Immature natural killer cell (primary cell): ENCODE measurements at regions not wholly inside any gene's neighbourhood (a gene's known extent, or its start where the extent isn't known, plus 50 kb on each side); places are given as distances from the start of the nearest gene placed in this dataset.

ENCODE experiments used
- DNase-seq, 3 donors: peaks; one replicate each; pipeline ENCODE4 v3.0.0; 2022; ENCODE audit warnings: mixed read lengths in 1 of 3
- H3K27ac Mint-ChIP-seq, 6 donors: one replicate each; pipeline ENCODE4 v1.8.0; 2020; ENCODE audit warnings: mixed read lengths in 6 of 6, mild to moderate bottlenecking in 5 of 6, inconsistent platforms in 4 of 6, moderate library complexity in 3 of 6
- H3K27me3 Mint-ChIP-seq, 3 donors: one replicate each; pipeline ENCODE4 v1.8.0; 2020 to 2021; ENCODE audit warnings: low read depth in 3 of 3, mild to moderate bottlenecking in 3 of 3, mixed read lengths in 3 of 3, moderate library complexity in 3 of 3, inconsistent platforms in 1 of 3
- H3K36me3 Mint-ChIP-seq, 3 donors: one replicate each; pipeline ENCODE4 v1.8.0; 2020; ENCODE audit warnings: mixed read lengths in 3 of 3, inconsistent platforms in 2 of 3, mild to moderate bottlenecking in 2 of 3
- H3K4me1 Mint-ChIP-seq, 2 donors: one replicate each; pipeline ENCODE4 v1.8.0; 2020; ENCODE audit warnings: inconsistent platforms in 2 of 2, mild to moderate bottlenecking in 2 of 2, mixed read lengths in 2 of 2, moderate library complexity in 1 of 2
- H3K4me3 Mint-ChIP-seq, 5 donors: one replicate each; pipeline ENCODE4 v1.8.0; 2020; ENCODE audit warnings: mild to moderate bottlenecking in 5 of 5, mixed read lengths in 5 of 5, inconsistent platforms in 3 of 5, moderate library complexity in 3 of 5
- H3K9me3 Mint-ChIP-seq, 6 donors: one replicate each; pipeline ENCODE4 v1.8.0; 2020; ENCODE audit warnings: mild to moderate bottlenecking in 6 of 6, mixed read lengths in 6 of 6, inconsistent platforms in 4 of 6, moderate library complexity in 3 of 6

DNA sequence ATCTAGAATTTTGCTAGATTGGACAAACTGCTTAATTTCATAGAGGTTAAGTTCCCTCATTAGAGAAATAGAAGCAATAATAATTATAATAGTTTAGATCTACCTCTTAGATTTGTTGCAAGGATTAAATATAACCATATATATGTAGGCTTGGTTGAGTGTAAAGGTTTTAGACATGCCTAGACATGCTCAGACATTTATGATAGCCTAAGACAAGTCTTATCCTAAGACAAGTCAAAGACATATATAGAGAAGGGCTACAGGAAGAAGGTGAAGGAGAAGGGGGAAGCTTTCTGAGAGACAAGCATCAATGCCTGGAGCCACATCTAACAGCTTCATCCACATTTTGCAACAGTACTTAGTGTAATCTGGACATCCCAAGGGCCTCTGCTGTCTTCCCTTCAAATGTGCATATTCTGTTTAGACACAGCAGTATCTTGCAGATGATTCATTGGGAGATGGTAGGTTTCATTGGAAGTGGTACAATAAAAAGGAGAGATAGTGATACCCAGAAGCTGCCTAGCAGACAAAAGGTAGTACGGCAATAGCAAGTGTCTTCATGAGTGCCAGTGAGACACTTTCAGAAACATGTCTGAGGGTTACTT is 146.5 kb downstream of the HGF start:
- no peak overlapping the region for H3K4me3 Mint-ChIP-seq
- peaks cover 3 to 18% (median 6%) of the 10 kb centered on the region in 6 donors for H3K9me3 Mint-ChIP-seq
- H3K27ac Mint-ChIP-seq, result no peak overlapping the region
- no peak for DNase-seq
- H3K4me1 Mint-ChIP-seq, result no peaks in the 10 kb centered on the region
- H3K27me3 Mint-ChIP-seq, result no peaks in the 10 kb centered on the region
- no peaks in the 10 kb centered on the region for H3K36me3 Mint-ChIP-seq

DNA sequence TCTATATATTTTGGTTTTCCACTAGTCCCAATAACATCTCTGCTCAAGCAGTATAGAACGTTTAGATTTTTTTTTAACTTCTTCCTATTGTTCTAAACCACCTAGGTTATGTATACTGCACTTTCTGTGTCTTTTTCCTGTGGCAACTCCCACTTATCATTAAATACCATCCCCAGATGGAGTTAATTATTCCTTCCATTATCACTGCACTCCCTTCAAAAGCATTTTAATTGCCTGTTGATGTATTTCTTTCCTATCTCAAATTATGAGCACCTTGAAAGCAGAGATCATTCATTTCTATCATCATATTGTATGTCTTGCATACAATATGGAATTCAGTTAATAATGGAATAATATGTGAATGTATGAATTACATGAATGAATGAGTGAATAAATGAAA is 148.0 kb downstream of the HGF start:
- no peak overlapping the region for H3K27ac Mint-ChIP-seq
- H3K36me3 Mint-ChIP-seq, result no peaks in the 10 kb centered on the region
- H3K4me1 Mint-ChIP-seq, result no peaks in the 10 kb centered on the region
- no peaks in the 10 kb centered on the region for H3K27me3 Mint-ChIP-seq
- peaks cover 3 to 25% (median 7%) of the 10 kb centered on the region in 6 donors for H3K9me3 Mint-ChIP-seq
- no peak for DNase-seq
- H3K4me3 Mint-ChIP-seq, result no peak overlapping the region

DNA sequence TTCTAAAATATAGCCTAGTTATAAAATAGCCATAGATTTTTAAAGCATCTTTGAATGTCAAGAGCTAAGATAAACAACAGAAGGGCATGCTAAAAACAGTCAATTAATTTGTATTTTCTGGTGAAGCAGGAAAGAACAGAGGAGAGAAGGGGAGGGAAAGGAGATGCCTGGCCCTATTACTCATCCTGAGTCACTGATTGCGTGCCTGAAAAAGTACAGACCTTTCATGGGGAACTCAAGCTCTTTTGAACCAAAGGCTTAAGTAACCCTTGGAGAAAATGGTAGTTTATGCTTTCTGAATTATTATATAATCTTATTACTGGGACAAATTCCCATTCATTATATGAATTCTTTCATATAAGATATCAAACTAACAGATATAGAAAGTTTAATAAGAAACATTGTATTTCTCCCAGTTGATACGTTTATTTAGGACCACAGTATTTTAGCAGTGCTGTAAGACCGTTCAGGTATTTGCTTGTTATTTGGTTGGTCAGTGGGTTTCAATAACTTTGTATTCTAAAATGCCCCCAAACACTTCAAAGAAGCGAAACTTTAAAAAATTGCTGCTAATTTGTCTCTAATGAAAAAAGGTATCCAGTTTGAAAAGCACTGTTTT is 151.3 kb downstream of the HGF start:
- Mint-ChIP-seq H3K9me3 (peaks cover 4 to 26% (median 7%) of the 10 kb centered on the region in 6 donors), H3K36me3 (no peaks in the 10 kb centered on the region), H3K4me3 (no peak overlapping the region), H3K4me1 (no peaks in the 10 kb centered on the region), H3K27ac (no peak overlapping the region), H3K27me3 (no peaks in the 10 kb centered on the region)
- no peak for DNase-seq

DNA sequence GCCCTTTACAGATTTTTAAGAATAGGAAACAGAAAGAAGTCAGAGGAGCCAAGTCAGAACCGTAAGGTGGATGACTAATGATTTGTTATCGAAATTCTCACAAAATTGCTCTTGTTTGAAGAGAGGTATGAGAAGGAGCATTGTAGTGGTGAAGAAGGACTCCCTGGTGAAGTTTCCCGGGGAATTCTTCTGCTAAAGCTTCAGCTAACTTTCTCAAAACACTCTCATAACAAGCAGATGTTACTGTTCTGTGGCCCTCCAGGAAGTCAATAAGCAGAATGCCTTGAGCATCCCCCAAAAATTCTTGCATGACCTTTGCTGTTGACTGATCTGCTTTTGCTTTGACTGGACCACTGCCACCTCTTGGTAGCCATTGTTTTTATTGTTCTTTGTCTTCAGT is 152.9 kb downstream of the HGF start:
- Mint-ChIP-seq H3K4me3 (no peak overlapping the region), H3K27ac (no peak overlapping the region), H3K27me3 (no peaks in the 10 kb centered on the region), H3K9me3 (peaks cover 4 to 22% (median 8%) of the 10 kb centered on the region in 6 donors), H3K4me1 (no peaks in the 10 kb centered on the region), H3K36me3 (no peaks in the 10 kb centered on the region)
- no peak for DNase-seq

DNA sequence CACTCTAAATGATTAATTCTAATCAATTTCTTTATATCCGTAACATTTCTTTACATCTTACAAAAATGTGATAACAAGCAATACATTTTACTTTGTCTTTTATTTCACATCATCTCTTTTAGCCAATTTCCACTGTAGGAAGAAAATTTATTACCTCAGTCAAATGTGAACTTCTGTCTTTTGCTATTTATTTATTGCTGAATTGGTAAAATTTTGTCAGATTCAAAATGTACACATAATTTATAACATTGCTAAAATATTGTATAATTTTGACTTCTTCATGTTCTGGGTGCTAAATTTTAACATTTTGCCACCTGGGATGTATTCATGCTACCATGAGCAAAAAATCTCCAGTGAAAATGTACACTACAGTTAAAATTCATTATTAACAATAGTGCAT is 158.0 kb downstream of the HGF start:
- Mint-ChIP-seq H3K4me1 (no peaks in the 10 kb centered on the region), H3K4me3 (no peak overlapping the region), H3K9me3 (peaks cover 8 to 21% (median 11%) of the 10 kb centered on the region in 6 donors), H3K36me3 (no peaks in the 10 kb centered on the region), H3K27ac (no peak overlapping the region), H3K27me3 (no peaks in the 10 kb centered on the region)
- no peak for DNase-seq

DNA sequence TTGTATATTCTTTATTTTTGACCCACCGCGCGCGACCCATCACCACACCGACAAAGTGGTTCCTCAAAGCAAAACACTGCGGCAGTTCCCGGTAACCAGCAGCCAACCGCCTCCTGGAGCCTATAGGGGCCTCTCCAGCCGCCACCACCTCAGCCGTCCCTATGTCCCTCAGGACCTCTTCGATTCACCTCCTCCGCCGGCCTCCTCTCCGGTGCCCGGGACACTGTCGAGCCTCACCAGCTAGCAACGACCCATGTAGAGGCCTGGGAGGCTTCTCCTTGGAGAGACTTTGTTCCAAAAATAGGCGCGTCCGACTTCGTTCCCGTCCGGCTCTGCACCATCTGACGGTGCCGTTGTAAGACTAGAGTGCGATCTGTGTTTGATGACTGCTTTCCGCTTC is 158.8 kb downstream of the HGF start:
- Mint-ChIP-seq H3K27ac (no peak overlapping the region), H3K9me3 (peaks cover 6 to 26% (median 10%) of the 10 kb centered on the region in 6 donors), H3K4me3 (no peak overlapping the region), H3K36me3 (no peaks in the 10 kb centered on the region), H3K4me1 (no peaks in the 10 kb centered on the region), H3K27me3 (no peaks in the 10 kb centered on the region)
- DNase-seq, result no peak

DNA sequence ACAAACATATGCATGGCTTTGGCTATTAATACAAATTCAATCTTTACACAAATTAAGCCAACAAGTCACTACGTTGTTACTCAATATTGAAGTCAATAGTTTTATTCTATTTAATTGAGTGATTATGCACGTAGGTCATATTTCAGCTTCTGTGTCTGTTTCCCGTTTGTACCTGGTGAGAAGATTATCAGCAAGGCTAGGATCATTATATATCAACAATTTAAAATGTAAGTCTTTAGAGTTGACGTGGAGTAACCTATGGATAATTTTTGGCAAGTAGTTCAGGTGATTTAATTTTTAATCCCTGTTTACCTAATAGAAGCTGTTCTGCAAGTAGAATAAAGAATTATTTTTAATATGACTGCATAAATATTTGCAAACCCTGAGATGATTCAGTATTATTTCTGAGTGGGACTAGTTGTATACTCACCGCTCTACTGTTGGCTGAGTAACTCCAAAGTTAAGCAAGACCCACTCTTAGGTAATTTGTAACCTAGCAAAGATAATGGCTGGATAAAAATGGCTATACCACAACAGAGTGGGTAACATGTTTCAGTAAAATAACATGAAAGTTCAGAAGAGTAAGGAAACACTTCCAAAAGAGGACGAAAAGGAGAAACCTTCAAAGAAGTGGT is 161.0 kb downstream of the HGF start:
- Mint-ChIP-seq H3K4me3 (no peak overlapping the region), H3K27me3 (no peaks in the 10 kb centered on the region), H3K4me1 (no peaks in the 10 kb centered on the region), H3K27ac (no peak overlapping the region), H3K9me3 (peaks cover 0 to 21% (median 7%) of the 10 kb centered on the region in 6 donors), H3K36me3 (no peaks in the 10 kb centered on the region)
- no peak for DNase-seq

DNA sequence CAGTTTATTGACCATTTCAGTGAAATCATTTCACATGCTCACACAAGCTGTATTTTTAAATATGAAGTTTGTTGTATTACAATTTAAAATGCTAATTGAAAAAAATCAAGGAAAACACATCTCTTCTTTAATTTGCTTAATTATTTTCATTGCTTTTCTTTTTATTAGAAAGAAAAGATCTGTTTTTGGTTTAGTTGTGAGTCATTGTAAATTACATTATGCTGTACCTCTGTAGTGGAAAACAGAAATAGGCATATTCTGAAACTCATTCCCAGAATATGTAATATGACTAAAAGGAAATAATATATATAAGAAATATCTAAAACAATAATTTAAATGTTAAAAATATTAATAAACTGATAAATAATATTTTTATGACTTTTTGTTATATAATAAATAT is 161.9 kb downstream of the HGF start:
- H3K36me3 Mint-ChIP-seq, result no peaks in the 10 kb centered on the region
- peaks cover 0 to 21% (median 7%) of the 10 kb centered on the region in 6 donors for H3K9me3 Mint-ChIP-seq
- no peak overlapping the region for H3K4me3 Mint-ChIP-seq
- no peaks in the 10 kb centered on the region for H3K27me3 Mint-ChIP-seq
- H3K4me1 Mint-ChIP-seq, result no peaks in the 10 kb centered on the region
- H3K27ac Mint-ChIP-seq, result no peak overlapping the region
- no peak for DNase-seq

DNA sequence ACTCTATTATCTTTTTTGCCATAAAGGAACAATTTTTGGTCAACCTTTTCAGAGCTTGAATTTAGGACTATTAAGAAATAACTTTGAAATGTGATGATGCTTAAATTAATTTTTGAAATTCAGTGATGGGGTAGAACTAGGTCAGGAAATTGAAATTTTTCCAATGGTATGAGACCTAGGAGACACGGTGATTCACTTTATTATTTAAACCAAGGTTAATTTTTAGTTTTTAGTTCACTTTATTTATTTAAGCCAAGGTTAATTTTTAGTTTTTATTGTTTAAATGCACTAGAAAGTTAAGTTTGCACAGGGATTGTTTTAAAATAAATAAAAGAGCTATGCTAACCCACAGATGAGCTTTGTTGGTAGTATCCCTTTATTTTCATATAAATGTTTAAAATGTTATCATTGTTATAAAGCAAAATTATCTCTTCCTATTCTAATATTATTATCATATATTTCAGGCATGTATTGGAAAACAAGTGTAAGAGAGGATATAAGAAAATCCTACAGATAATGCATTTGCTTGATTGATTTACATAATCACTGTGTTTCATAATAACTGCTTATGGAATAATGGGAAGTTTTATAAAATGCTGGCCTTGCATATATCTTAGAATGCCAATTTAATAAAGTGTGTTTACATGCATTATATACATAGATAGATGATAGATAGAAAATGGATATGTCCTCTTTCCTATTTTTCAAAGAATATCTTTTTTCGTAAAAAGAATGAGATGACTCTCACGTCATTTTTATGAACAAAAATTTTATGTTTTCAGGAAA is 163.6 kb downstream of the HGF start:
- Mint-ChIP-seq H3K27ac (no peak overlapping the region), H3K9me3 (peaks cover 0 to 21% (median 6%) of the 10 kb centered on the region in 6 donors), H3K36me3 (no peaks in the 10 kb centered on the region), H3K4me3 (no peak overlapping the region), H3K27me3 (no peaks in the 10 kb centered on the region), H3K4me1 (no peaks in the 10 kb centered on the region)
- no peak for DNase-seq

DNA sequence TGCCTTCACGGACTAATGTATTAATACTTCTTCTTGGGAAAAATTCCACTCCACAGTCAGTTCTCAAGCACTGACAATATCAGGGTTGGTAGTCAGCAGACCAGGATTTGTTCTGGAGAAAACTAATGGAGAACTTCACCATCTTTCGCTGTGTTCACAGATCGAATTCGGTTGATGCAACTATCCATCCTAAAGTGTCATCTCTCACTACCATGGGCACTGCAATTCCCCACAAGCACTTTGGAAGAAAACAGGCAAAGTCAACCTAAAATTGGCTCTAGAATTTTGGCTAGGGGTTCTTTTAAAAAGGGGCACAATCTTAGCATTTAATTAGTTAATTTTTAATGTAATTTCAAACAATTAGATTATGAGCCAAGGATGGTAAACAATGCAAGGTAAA is 164.4 kb downstream of the HGF start:
- Mint-ChIP-seq H3K9me3 (peaks cover 0 to 15% (median 6%) of the 10 kb centered on the region in 6 donors), H3K36me3 (no peaks in the 10 kb centered on the region), H3K4me1 (no peaks in the 10 kb centered on the region), H3K27me3 (no peaks in the 10 kb centered on the region), H3K27ac (no peak overlapping the region), H3K4me3 (no peak overlapping the region)
- no peak for DNase-seq

DNA sequence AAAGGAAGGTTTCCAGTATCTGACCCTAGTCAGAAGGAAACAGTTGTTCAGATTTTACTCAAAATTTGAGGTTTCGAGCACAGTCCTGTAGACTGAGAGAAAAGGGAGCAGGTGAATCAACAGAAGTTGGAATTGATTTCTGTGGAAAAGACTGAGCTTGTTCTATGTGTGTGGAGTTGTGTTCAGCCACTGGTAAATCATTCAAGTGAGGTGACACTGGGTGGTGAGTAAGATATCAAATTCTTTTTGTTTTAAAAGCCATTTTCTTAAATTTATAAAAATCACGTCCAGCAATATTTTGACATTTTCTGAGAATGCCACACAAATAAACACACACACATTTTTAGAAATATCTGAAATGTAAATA is 165.1 kb downstream of the HGF start:
- H3K9me3 Mint-ChIP-seq, result peaks cover 0 to 17% (median 6%) of the 10 kb centered on the region in 6 donors
- DNase-seq, result no peak
- H3K4me1 Mint-ChIP-seq, result no peaks in the 10 kb centered on the region
- H3K27ac Mint-ChIP-seq, result no peak overlapping the region
- no peak overlapping the region for H3K4me3 Mint-ChIP-seq
- H3K27me3 Mint-ChIP-seq, result no peaks in the 10 kb centered on the region
- no peaks in the 10 kb centered on the region for H3K36me3 Mint-ChIP-seq

DNA sequence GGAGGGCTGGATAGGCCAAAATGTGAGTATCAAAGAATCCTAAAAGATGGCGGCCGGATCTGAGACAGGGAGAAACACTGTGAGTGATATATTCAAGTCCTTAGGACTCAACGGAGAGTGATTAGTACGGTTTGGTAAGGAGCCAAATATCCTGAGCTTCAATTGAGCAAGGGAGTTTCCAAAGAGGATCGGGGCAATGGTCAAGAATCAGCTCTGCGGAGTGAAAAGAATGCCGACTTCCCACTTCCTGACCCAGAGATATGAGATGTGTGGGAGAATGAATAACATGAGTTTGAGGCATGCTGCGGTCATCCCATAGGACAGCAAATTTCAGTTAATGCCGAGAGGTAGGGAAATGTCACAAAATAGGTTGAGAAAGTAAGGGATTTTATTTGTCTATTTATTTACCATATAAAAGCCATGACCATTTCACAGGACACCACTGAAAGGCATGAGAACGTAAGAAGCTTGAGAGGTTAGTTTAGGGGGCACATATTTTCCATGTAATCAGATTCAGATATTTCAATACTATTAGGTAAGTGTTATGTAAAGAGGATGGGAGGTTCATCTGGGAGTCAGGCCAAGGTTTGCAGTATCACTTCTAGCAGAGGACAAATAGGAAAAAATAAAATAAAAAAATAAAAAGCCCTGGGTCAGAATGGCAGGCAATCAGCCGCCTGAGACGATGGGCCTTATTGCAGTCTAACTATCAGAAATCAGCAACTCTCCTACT is 165.6 kb downstream of the HGF start:
- DNase-seq, result no peak
- Mint-ChIP-seq H3K36me3 (no peaks in the 10 kb centered on the region), H3K4me1 (no peaks in the 10 kb centered on the region), H3K27me3 (no peaks in the 10 kb centered on the region), H3K9me3 (peaks cover 0 to 18% (median 6%) of the 10 kb centered on the region in 6 donors), H3K27ac (no peak overlapping the region), H3K4me3 (no peak overlapping the region)

DNA sequence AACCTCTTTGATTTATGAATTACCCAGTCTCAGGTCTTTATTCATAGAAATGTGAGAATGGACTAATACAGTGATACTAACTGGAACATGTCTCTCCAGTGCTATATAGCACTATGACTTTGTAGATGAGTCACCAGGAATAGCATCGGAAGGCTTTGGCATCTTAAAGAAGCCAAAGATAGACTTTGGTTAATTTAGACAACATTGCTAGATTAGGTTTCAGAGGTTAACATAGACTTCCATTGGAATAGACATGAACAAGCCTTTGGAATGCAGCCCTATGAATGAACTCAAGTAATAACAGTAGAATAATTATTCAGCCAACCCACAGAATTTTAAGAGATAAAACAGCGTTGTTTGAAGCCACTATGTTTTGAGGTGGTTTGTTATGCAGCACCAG is 169.2 kb downstream of the HGF start:
- H3K4me3 Mint-ChIP-seq, result no peak overlapping the region
- peaks cover 0 to 12% (median 7%) of the 10 kb centered on the region in 6 donors for H3K9me3 Mint-ChIP-seq
- no peak for DNase-seq
- no peaks in the 10 kb centered on the region for H3K36me3 Mint-ChIP-seq
- no peaks in the 10 kb centered on the region for H3K27me3 Mint-ChIP-seq
- no peak overlapping the region for H3K27ac Mint-ChIP-seq
- H3K4me1 Mint-ChIP-seq, result no peaks in the 10 kb centered on the region

DNA sequence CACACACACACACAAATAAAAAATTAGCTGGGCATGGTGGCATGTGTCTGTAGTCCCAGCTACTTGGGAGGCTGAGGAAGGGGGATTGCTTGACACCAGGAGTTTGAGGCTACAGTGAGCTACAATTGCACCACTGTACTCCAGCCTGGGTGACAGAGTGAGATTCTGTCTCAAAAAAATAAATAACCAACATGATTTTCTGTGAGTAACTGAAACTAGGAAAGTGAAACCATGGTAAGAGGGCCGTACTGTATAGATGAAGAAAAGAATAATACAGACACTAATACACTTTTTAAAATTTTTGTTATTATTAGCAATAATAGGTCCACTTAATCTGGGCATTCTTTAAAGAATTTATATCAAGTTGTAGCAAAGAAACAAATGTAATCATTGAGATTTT is 170.9 kb downstream of the HGF start:
- H3K27me3 Mint-ChIP-seq, result peaks cover 0 to 2% (median 0%) of the 10 kb centered on the region in 3 donors
- H3K27ac Mint-ChIP-seq, result no peak overlapping the region
- no peaks in the 10 kb centered on the region for H3K36me3 Mint-ChIP-seq
- DNase-seq, result no peak
- H3K9me3 Mint-ChIP-seq, result peaks cover 3 to 18% (median 16%) of the 10 kb centered on the region in 6 donors
- H3K4me1 Mint-ChIP-seq, result no peaks in the 10 kb centered on the region
- no peak overlapping the region for H3K4me3 Mint-ChIP-seq
